IgD-negative memory B cell (primary cell): ENCODE measurements at regions not wholly inside any gene's neighbourhood (a gene's known extent, or its start where the extent isn't known, plus 50 kb on each side); places are given as distances from the start of the nearest gene placed in this dataset.

Source experiments
- H3K27ac Mint-ChIP-seq, 3 donors: one replicate each; pipeline ENCODE4 v1.8.0; 2020 to 2022; ENCODE audit warnings: mild to moderate bottlenecking in 3 of 3, mixed read lengths in 3 of 3, moderate library complexity in 1 of 3
- H3K27me3 Mint-ChIP-seq: one replicate; pipeline ENCODE4 v1.8.0; 2021; ENCODE audit warnings: mixed read lengths
- H3K36me3 Mint-ChIP-seq: one replicate; pipeline ENCODE4 v1.8.0; 2020; ENCODE audit warnings: mild to moderate bottlenecking, mixed read lengths
- H3K4me1 Mint-ChIP-seq, 3 donors: one replicate each; pipeline ENCODE4 v1.8.0; 2020 to 2022; ENCODE audit warnings: mixed read lengths in 3 of 3, mild to moderate bottlenecking in 1 of 3
- H3K4me3 Mint-ChIP-seq, 4 donors: one replicate each; pipeline ENCODE4 v1.8.0; 2020 to 2022; ENCODE audit warnings: mild to moderate bottlenecking in 4 of 4, mixed read lengths in 4 of 4, moderate library complexity in 3 of 4
- H3K9me3 Mint-ChIP-seq, 3 donors: one replicate each; pipeline ENCODE4 v1.8.0; 2020 to 2021; ENCODE audit warnings: mixed read lengths in 3 of 3, mild to moderate bottlenecking in 1 of 3

DNA sequence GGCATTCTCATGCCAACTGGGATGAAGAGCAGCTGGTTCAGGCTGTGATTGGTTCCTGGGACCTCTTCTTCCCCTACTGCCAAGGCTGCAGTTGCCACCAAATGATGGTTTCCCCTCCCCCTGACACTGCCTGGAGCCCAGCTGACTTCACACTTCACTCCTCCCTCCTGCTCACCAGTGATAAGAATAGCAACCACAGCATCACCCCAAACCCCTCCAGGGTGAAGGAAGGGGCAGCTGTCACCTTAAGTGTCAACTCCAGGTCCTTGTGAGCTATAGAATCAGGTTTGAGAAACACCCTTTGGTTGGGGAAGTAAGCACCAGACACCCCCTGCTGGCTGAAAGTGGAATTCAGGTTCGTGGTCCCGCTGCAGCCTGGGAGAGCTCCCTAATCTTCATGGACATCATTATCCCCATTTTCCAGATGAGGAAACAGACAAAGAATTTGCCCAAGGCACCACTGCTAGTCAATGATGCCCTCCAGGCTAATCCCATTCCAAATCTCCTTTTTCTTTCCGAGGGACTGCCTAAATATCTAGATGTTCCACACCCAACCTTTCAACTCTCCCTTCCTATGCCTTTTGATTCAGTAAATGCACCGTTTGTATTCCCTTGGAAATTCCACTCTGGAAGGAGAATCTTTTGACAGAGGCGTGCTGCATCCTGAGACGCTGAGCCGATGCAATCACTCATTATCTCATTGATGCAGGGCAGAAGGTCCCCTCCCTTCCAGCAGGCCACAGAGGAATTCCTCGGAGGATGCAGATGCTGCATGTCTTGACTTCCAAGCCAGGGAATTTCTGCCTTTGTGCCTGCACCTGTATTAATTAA, 50.6 kb upstream of the UQCRFS1 start:
- Mint-ChIP-seq H3K4me3 (no peak overlapping the region), H3K36me3 (no peaks in the 10 kb centered on the region), H3K4me1 (peaks cover 0 to 2% (median 0%) of the 10 kb centered on the region in 3 donors), H3K27ac (no peak overlapping the region), H3K9me3 (peaks cover 0 to 1% (median 0%) of the 10 kb centered on the region in 3 donors), H3K27me3 (peaks cover 11% of the 10 kb centered on the region)

DNA sequence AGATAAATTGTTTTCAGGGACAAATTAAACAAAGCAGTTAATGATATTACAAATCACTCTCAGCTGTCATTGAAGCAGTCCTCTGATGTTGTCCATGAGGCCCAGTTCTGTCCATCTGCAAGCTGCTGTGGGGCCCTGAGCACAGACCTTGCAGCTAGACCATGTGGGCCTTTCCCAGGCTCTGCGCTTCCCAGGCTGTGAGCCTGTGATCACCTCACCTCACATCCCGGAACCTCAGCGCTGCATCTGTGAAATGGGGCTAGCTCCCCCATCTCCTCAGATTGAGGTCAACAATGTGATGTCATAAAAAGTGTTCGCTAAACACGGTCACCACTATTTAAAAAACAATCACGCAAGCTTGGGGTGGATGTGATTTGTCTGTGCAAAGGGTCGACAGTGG, 51.9 kb upstream of the UQCRFS1 start:
- Mint-ChIP-seq H3K4me1 (no peaks in the 10 kb centered on the region), H3K27ac (no peak overlapping the region), H3K27me3 (peaks cover 16% of the 10 kb centered on the region), H3K36me3 (no peaks in the 10 kb centered on the region), H3K9me3 (no peaks in the 10 kb centered on the region), H3K4me3 (no peak overlapping the region)

DNA sequence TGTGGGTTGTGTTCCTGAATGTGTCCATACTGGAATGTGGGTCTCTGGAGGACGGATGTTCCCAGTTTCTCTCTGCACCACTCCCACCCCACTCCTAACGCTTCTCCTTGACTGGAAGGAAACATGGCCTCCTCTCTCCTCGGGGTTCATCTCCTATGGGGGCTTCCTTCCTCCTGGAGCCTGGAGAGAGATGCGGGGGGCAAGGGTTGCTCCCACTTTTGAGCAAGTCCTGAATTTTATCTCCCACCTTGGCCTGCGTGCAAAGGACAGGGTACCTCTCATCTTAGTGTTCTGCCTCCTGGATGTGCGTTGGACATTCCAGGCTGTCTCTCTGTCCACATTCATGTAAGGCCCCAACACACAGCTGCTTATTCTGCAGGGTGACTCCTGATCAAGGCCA, 52.5 kb upstream of the UQCRFS1 start:
- Mint-ChIP-seq H3K4me3 (no peak overlapping the region), H3K36me3 (no peaks in the 10 kb centered on the region), H3K4me1 (no peaks in the 10 kb centered on the region), H3K9me3 (no peaks in the 10 kb centered on the region), H3K27me3 (peaks cover 16% of the 10 kb centered on the region), H3K27ac (no peak overlapping the region)

DNA sequence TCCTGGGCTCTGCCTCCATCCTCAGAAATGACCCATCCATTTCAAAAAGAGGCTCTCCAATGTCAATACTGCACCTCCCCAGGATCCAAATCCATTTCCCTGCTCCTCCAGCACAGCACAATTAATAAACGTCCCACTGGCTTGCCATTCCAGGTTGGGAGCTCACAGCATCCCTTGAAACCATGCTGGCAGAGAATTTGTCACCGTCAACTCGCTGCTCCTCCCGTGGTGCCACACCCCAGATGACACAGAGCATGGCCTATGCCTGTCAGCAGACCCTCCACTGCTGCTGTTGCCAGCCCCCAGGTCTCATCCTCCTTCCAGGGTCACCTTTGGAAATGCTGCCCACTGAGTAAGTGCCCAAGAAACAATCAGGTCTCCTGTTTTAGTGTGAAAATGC, 53.0 kb upstream of the UQCRFS1 start:
- H3K36me3 Mint-ChIP-seq: no peaks in the 10 kb centered on the region
- peaks cover 16% of the 10 kb centered on the region for H3K27me3 Mint-ChIP-seq
- no peaks in the 10 kb centered on the region for H3K4me1 Mint-ChIP-seq
- no peak overlapping the region for H3K4me3 Mint-ChIP-seq
- no peak overlapping the region for H3K27ac Mint-ChIP-seq
- peaks cover 0 to under 1% (median under 1%) of the 10 kb centered on the region in 3 donors for H3K9me3 Mint-ChIP-seq

DNA sequence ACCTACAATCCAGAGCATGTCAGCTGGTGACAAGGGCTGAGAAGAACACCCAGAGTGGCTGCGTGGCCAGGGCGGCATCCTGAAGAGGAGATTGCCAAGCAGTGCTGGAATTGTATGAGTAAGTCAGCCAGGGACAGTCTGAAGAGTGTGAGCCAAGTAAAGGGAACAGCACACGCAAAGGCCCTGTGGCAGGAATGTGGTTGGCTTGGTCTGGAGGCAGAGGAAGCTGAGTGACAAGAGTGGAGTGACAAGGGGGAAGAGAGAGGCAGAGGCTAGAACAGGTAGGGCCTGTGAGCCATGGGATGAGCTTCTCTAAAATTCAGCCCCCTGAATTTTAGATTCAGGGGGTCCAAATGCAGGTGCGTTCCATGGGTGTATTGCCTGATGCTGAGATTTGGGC, 53.7 kb upstream of the UQCRFS1 start:
- Mint-ChIP-seq H3K36me3 (no peaks in the 10 kb centered on the region), H3K9me3 (peaks cover 0 to 4% (median 2%) of the 10 kb centered on the region in 3 donors), H3K4me3 (no peak overlapping the region), H3K27me3 (peaks cover 16% of the 10 kb centered on the region), H3K4me1 (no peaks in the 10 kb centered on the region), H3K27ac (no peak overlapping the region)

DNA sequence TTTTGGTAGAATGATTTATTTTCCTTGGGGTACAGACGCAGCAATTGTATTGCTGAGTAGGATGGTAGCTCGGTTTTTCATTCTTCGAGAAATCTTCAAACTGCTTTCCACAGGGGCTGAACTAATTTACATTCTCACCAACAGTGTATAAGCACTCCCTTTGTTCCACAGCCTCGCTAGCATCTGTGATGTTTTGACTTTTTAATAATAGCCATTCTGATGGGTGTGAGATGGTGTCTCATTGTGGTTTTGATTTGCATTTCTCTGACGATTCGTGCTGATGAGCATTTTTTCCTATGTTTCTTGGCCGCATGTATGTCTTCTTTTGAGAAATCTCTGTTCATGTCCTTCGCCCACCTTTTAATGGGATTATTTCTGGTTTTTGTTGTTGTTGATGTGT, 54.8 kb upstream of the UQCRFS1 start:
- Mint-ChIP-seq H3K27me3 (peaks cover 16% of the 10 kb centered on the region), H3K4me3 (no peak overlapping the region), H3K36me3 (no peaks in the 10 kb centered on the region), H3K4me1 (no peaks in the 10 kb centered on the region), H3K9me3 (peaks cover 0 to 4% (median 2%) of the 10 kb centered on the region in 3 donors), H3K27ac (no peak overlapping the region)

DNA sequence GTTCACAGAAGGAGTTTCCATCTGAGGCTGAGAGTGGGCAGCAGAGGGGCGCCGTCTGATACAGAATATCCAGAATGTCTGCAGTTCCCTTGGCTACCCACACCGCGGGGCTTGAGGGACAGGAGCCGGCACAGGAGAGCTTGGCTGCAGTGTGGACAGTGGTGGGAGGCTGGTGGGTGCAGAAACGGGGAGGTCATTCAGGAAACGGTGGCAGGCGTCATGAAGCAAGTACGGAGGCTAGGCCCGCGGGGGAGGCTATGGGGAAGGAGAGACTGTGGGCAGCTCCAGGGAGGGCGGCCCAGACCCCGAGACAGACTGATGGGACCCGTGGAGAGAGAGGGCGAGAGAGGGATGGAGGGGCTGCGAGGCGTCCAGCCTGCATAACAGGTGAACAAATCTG, 55.2 kb upstream of the UQCRFS1 start:
- Mint-ChIP-seq H3K4me1 (no peaks in the 10 kb centered on the region), H3K4me3 (no peak overlapping the region), H3K9me3 (peaks cover 0 to 4% (median 3%) of the 10 kb centered on the region in 3 donors), H3K36me3 (peaks cover 2% of the 10 kb centered on the region), H3K27me3 (peaks cover 16% of the 10 kb centered on the region), H3K27ac (no peak overlapping the region)

DNA sequence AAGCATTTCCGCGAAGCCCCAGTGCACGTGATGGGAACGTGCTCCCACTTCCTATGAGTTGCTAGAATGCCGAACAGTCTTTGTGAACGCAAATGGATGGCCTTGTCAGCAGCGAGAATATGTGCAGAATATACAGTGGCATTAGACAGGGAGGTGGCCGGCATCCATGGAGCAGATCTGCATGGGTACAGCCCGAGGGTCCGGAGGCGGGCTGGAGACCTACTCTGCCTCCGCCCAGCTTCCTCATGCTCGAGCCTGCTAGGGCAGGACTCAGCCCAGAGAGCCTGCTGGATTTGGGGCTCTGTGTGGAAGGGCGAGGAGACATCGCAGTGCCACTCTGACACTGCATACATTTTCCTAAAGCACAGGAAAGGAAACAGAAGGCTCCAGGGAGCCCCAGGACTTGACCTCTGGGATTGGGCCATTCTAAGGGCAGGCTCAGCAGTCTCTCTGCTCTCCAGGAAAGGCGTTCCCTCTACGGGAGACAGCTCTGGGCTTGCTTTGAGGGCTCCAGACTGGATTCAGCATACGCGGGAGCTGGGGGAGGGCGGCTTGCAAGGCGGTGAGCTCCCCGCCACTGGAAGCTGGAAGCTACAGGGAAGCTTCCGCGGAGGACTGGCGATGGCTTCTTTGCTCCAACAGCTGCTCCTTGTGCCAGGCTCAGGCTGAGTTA, 55.9 kb upstream of the UQCRFS1 start:
- Mint-ChIP-seq H3K4me3 (no peak overlapping the region), H3K4me1 (no peaks in the 10 kb centered on the region), H3K9me3 (peaks cover 0 to 4% (median 3%) of the 10 kb centered on the region in 3 donors), H3K27me3 (peaks cover 16% of the 10 kb centered on the region), H3K27ac (no peak overlapping the region), H3K36me3 (peaks cover 2% of the 10 kb centered on the region)

DNA sequence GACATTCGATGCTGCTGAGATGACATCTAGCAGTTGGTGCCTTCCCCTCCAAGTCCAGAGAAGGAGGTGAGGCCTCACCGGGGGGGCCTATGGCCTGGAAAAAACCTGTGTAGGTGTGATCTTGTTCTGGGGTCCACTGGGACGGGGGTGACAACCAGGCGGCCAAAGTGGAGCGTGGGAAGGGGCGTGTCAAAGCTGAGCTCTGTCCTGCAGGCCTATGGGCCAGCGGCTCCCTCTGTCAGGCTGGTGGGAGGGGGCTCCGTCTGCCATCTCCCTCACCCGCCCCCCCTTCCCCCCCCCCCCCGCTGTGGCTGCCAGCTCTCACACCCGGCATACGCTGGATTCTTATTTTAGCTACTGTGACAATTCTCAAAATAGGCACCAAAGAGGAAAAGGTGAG, 56.7 kb upstream of the UQCRFS1 start:
- peak overlapping the region in 1 of 3 donors; percentile 63 for H3K27ac Mint-ChIP-seq
- H3K36me3 Mint-ChIP-seq: peaks cover 2% of the 10 kb centered on the region
- peaks cover 16% of the 10 kb centered on the region for H3K27me3 Mint-ChIP-seq
- no peak overlapping the region for H3K4me3 Mint-ChIP-seq
- no peaks in the 10 kb centered on the region for H3K4me1 Mint-ChIP-seq
- peaks cover 0 to 4% (median 3%) of the 10 kb centered on the region in 3 donors for H3K9me3 Mint-ChIP-seq

DNA sequence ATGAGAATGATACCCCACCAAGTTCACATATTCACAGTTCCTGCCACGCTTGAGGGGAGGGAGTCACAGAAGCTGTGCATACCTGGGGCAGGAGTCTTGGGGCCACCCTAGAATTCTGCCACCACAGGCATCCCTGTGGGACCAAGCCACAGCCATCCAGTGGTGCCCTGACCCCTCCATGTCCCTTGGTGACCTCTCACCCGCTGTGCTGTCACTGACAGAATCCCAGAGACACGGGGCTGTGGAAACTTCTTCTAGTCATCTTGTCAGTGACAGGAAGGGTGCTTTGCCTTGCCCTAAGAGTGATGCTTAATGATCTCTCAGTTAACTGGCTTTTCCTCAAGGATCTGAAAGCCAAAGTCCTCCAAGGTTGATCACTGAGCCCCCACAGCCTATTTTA, 58.4 kb upstream of the UQCRFS1 start:
- H3K27me3 Mint-ChIP-seq: peaks cover 11% of the 10 kb centered on the region
- H3K9me3 Mint-ChIP-seq: peaks cover 1 to 4% (median 3%) of the 10 kb centered on the region in 3 donors
- no peaks in the 10 kb centered on the region for H3K4me1 Mint-ChIP-seq
- peaks cover 2% of the 10 kb centered on the region for H3K36me3 Mint-ChIP-seq
- H3K4me3 Mint-ChIP-seq: no peak overlapping the region
- peak overlapping the region in 1 of 3 donors; percentile 47 for H3K27ac Mint-ChIP-seq

DNA sequence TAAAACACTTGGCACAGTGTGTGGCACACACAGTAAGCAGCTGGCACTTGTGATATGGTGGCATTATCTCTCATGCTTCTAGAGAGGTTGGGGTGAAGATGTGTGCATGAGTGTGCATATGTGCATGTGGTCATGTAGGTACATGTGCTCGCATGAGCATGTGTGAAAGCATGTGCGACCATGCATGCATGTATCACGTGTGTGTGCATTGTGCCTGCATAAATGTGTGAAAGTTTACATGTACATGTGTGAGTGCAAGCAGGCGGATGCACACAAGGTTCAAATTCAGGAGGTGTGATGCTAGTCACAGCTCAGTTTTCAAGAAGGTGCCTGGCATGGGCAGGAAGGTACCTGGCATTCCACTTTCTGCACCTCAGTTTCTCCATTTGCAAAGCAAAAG, 59.0 kb upstream of the UQCRFS1 start:
- Mint-ChIP-seq H3K4me1 (peaks cover 0 to 2% (median 0%) of the 10 kb centered on the region in 3 donors), H3K4me3 (no peak overlapping the region), H3K27me3 (peaks cover 7% of the 10 kb centered on the region), H3K36me3 (peaks cover 2% of the 10 kb centered on the region), H3K27ac (no peak overlapping the region), H3K9me3 (peaks cover 1 to 4% (median 3%) of the 10 kb centered on the region in 3 donors)

DNA sequence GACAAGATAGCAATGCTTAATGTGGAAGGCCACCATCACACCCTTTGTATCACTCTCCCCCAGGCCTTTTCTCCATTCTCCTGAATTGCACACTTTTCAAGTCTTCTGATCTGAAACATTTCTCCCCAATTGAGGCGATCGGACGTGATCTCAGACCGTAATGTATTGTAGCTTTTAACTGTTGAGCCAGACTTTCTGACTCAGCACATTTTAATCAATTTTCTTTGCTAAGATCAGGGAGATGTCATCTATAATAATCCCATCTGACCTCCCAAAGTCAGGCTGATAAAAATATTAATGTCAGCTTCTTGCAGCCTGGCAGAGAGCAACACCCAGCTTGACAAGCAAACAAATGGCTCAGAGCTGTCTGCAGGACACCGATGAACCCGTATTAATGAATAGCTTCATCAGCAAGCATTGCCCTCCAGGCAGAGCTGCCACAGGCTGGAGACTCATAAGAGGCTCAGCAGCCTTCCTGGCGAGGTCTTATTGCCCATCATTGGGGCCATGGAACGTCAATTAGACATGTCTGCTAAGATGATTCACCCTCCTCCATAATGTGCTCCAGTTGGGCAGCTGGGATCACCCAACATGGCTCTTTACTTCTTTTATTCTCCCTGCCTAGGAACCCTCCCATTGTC, 60.2 kb upstream of the UQCRFS1 start:
- peaks cover 4% of the 10 kb centered on the region for H3K27me3 Mint-ChIP-seq
- no peak overlapping the region for H3K4me3 Mint-ChIP-seq
- H3K27ac Mint-ChIP-seq: no peak overlapping the region
- peaks cover 1 to 10% (median 3%) of the 10 kb centered on the region in 3 donors for H3K9me3 Mint-ChIP-seq
- peaks cover 0 to 8% (median 0%) of the 10 kb centered on the region in 3 donors for H3K4me1 Mint-ChIP-seq
- H3K36me3 Mint-ChIP-seq: peaks cover 3% of the 10 kb centered on the region

DNA sequence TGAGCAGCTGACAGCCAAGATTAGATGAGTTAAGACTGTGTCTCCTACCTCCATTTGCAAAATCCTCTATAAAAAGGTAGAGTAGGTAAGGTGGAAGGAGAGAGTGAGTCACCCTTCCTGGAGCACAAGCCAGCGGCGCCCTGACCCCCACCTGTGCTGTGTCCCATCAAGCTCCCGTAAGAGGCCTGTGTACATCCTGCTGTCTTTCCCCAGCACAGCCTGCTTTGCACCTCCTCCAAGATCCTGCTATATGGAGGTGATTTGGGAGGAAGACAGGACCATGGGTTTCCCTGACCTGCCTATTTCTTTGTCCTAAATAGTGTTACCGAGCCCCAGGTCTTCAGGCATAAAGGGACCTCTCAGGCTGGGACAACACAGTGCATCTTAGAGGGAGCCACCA, 62.3 kb upstream of the UQCRFS1 start:
- no peak overlapping the region for H3K4me3 Mint-ChIP-seq
- no peaks in the 10 kb centered on the region for H3K27me3 Mint-ChIP-seq
- peaks cover 3% of the 10 kb centered on the region for H3K36me3 Mint-ChIP-seq
- no peak overlapping the region for H3K27ac Mint-ChIP-seq
- peaks cover 0 to 8% (median 0%) of the 10 kb centered on the region in 3 donors for H3K4me1 Mint-ChIP-seq
- H3K9me3 Mint-ChIP-seq: peaks cover 1 to 16% (median 3%) of the 10 kb centered on the region in 3 donors

DNA sequence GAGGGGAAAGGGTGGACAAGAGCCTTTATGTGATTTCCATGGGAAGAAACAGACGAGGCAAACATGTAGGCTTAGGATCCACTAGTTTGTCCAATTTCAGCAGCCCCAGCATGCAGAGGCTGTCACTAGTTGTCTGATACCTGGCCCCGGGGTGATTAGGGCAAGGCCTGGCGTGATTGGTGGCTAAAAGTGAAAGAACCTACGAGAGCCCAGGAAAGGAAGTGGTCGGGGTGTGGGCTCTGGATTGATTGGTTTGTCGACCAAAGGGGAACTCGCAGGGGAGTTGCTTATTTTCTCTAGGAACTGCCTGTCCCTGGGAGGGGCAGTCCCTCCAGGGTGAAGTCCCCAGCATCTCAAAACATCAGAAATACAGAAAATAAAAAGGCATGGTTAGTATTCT, 64.2 kb upstream of the UQCRFS1 start:
- peaks cover 0 to 8% (median 0%) of the 10 kb centered on the region in 3 donors for H3K4me1 Mint-ChIP-seq
- peaks cover 3% of the 10 kb centered on the region for H3K36me3 Mint-ChIP-seq
- H3K4me3 Mint-ChIP-seq: peak overlapping the region in 3 of 4 donors; percentile 26 to 72 (median 38)
- peaks cover 3% of the 10 kb centered on the region for H3K27me3 Mint-ChIP-seq
- peak overlapping the region in 1 of 3 donors; percentile 1 for H3K27ac Mint-ChIP-seq
- peaks cover 1 to 16% (median 1%) of the 10 kb centered on the region in 3 donors for H3K9me3 Mint-ChIP-seq

DNA sequence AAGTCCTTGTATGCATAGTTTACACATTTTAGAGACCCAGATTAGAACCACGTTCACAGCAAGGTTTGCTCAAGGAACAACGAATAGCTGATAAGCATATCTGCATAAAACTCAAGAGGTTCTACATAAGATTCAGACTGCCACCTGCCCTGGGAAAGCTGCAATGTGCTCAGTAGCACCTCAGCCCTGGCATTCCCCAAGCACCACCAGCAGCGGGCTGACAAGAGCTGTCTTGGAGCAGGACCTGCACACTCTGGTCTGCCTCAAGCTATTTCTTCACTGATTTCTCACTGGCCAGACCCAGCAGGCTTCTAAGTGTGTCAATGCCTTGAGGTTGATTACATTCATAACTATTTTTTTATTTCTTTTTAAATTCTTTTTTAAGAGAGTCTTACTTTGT, 65.8 kb upstream of the UQCRFS1 start:
- peaks cover 0 to 8% (median 0%) of the 10 kb centered on the region in 3 donors for H3K4me1 Mint-ChIP-seq
- peaks cover 8% of the 10 kb centered on the region for H3K27me3 Mint-ChIP-seq
- H3K4me3 Mint-ChIP-seq: no peak overlapping the region
- H3K9me3 Mint-ChIP-seq: peaks cover 0 to 16% (median 4%) of the 10 kb centered on the region in 3 donors
- peaks cover 1% of the 10 kb centered on the region for H3K36me3 Mint-ChIP-seq
- no peak overlapping the region for H3K27ac Mint-ChIP-seq
